Cardiac muscle cell (in vitro differentiated cells and primary cell): ENCODE measurements at regions not wholly inside any gene's neighbourhood (a gene's known extent, or its start where the extent isn't known, plus 50 kb on each side); places are given as distances from the start of the nearest gene placed in this dataset.
"Not testable (repeated sequence)": the region's sequence is repeated elsewhere in the genome, so short reads cannot be mapped to it uniquely, and the experiment has no call there.

Experiments
- DNase-seq, 2 donors: peaks; one replicate each; pipeline versions ENCODE4 v3.0.0 to v3.0.0-alpha.2; 2010 to 2017; ENCODE audit warnings: low read depth in 1 of 2, low spot score in 1 of 2
- H3K27ac ChIP-seq: fragments of 200-600 bp; sonication (generic); 2 replicates; pipeline ENCODE4 v1.5.1; 2016
- H3K27me3 ChIP-seq: fragments of 200-600 bp; sonication (generic); 2 replicates; pipeline ENCODE4 v1.6.0; 2016; ENCODE audit warnings: control low read depth
- H3K36me3 ChIP-seq: fragments of 200-600 bp; sonication (generic); 2 replicates; pipeline ENCODE4 v1.5.1; 2016; ENCODE audit warnings: control low read depth
- H3K4me1 ChIP-seq: fragments of 200-600 bp; sonication (generic); 2 replicates; pipeline ENCODE4 v1.8.1; 2017; ENCODE audit warnings: low read depth, mild to moderate bottlenecking, mixed run types
- H3K4me3 ChIP-seq: fragments of 200-600 bp; sonication (generic); 2 replicates; pipeline ENCODE4 v1.5.1; 2016; ENCODE audit warnings: mild to moderate bottlenecking
- H3K9me3 ChIP-seq: fragments of 200-600 bp; sonication (generic); 2 replicates; pipeline ENCODE4 v1.5.1; 2017; ENCODE audit warnings: low read depth, mild to moderate bottlenecking, control low read depth
- TF ChIP-seq, protein P1 (sequence below): IDR thresholded peaks from 2 replicates; pipeline ENCODE4 v1.5.1; 2012; ENCODE audit warnings: low read depth, mild to moderate bottlenecking, low read length

DNA sequence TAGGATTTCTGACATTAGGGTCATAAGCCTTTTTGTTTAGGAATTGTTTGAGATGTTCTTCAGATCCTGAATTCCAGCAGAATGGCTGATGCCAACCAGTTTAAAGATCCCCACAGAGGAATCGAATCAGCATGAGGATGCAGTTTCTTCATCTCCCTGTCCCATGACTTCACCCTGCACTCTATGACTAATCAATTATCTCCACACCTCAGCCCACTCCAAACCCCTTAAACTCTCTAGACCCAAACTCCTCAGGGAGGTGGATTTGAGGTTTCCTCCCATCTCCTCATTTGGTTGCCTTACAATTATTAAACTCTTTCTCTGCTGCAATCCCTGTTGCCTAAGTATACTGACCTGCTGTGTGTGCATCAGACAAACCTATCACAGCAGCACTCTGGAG is 86.5 kb upstream of the CRY1 start:
- H3K4me3 ChIP-seq = no peak overlapping the region
- TF ChIP-seq, protein P1, sequence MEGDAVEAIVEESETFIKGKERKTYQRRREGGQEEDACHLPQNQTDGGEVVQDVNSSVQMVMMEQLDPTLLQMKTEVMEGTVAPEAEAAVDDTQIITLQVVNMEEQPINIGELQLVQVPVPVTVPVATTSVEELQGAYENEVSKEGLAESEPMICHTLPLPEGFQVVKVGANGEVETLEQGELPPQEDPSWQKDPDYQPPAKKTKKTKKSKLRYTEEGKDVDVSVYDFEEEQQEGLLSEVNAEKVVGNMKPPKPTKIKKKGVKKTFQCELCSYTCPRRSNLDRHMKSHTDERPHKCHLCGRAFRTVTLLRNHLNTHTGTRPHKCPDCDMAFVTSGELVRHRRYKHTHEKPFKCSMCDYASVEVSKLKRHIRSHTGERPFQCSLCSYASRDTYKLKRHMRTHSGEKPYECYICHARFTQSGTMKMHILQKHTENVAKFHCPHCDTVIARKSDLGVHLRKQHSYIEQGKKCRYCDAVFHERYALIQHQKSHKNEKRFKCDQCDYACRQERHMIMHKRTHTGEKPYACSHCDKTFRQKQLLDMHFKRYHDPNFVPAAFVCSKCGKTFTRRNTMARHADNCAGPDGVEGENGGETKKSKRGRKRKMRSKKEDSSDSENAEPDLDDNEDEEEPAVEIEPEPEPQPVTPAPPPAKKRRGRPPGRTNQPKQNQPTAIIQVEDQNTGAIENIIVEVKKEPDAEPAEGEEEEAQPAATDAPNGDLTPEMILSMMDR = no peak
- DNase-seq = no peak
- H3K36me3 ChIP-seq = no peaks in the 10 kb centered on the region
- no peaks in the 10 kb centered on the region for H3K9me3 ChIP-seq
- no peak overlapping the region for H3K27ac ChIP-seq
- H3K27me3 ChIP-seq = peaks cover 2% of the 10 kb centered on the region
- no peaks in the 10 kb centered on the region for H3K4me1 ChIP-seq

DNA sequence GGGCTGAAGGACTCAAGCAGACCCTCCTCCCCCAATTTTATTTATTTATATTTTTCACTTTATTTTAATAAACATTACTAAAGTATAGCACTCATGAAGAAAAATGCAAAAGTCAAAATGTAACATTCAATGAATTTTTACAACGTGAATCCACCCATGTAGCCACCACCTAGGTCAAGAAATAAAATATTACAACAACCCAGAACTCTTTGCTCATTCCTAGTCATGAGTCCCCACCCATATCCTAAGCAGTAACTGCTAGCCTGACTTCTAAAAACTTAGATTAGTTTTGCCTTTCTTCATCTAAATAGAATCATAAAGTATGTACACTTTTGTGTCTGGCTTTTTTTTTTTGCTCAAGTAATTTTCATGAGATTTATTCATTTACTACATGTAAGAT is 86.9 kb upstream of the CRY1 start:
- Histone ChIP-seq H3K27ac (no peak overlapping the region), H3K4me3 (no peak overlapping the region), H3K9me3 (no peaks in the 10 kb centered on the region), H3K27me3 (peaks cover 2% of the 10 kb centered on the region), H3K36me3 (no peaks in the 10 kb centered on the region), H3K4me1 (no peaks in the 10 kb centered on the region)
- DNase-seq = no peak
- TF ChIP-seq, protein P1 = no peak

DNA sequence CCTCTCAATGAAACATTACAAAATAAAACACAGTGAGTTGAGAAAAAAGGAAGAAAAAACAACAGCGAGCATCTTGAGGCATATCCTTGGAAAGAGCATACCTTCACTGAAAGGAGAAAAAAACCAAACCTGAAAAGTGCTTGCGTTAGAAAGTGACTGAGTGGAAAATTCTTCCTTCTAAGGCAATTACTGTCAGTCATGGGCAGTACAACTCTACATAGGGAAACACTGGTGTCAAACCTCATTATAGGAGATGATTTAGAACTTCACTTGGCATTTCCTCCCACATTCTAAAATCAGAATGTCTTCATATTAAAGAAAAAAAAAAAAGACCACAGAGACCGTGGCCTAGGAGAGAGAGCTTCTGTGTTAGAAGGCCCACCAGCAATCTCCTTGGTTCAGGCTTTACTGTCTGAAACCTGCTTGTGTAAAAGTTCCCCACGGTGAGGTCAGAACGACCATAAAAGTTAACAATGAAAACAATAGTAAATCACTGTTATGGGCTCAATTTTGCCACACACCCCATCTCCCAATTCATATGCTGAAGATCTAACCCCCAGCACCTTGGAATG is 91.1 kb upstream of the CRY1 start:
- H3K36me3 ChIP-seq = no peaks in the 10 kb centered on the region
- DNase-seq = no peak
- H3K27me3 ChIP-seq = no peaks in the 10 kb centered on the region
- no peaks in the 10 kb centered on the region for H3K9me3 ChIP-seq
- no peak overlapping the region for H3K4me3 ChIP-seq
- no peaks in the 10 kb centered on the region for H3K4me1 ChIP-seq
- no peak overlapping the region for H3K27ac ChIP-seq
- TF ChIP-seq, protein P1 = no peak

DNA sequence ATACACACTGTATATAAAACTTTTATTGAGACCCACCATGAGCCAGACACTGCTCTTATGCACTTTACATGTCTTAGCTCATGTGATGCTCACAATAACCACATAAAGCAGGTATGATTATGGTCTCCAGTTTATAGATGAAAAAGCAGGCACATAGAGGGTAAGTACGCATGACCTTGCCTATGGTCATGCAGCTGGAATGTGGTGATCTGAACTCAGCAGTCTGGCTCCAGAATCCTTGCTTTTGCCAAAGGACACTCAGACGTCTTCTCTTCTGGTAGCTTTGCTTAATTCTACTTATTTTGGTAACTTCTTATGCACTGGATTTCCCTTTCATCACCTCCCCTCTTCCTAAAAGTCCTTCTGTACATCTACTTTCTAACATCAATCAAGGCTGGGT is 103.3 kb upstream of the CRY1 start:
- no peak for DNase-seq
- Histone ChIP-seq H3K9me3 (no peaks in the 10 kb centered on the region), H3K4me3 (no peak overlapping the region), H3K27ac (no peak overlapping the region), H3K36me3 (no peaks in the 10 kb centered on the region), H3K27me3 (no peaks in the 10 kb centered on the region), H3K4me1 (no peaks in the 10 kb centered on the region)
- TF ChIP-seq, protein P1 = no peak

DNA sequence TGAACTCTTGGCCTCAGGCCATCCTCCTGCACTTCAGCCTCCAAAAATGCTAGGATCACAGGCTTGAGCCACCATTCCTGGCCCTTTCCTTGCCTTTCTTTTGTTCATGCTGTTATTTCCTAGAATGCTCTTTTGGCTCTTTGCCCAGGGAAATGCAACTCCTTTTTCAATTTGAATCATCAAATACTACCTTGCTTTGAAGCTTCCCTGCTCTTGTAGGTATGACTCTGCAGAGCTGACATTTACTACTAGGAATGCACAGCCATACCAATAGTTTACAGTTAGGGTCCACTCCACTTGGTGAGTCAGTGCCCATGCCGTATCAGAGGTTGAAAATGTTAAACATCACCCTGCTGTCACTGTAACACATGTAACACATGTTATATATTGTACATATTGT is 107.0 kb upstream of the CRY1 start:
- Histone ChIP-seq H3K4me1 (no peaks in the 10 kb centered on the region), H3K9me3 (no peaks in the 10 kb centered on the region), H3K27ac (no peak overlapping the region), H3K4me3 (no peak overlapping the region), H3K36me3 (no peaks in the 10 kb centered on the region), H3K27me3 (no peaks in the 10 kb centered on the region)
- TF ChIP-seq, protein P1 = no peak
- DNase-seq = peak in 1 of 2 donors; percentile 2

DNA sequence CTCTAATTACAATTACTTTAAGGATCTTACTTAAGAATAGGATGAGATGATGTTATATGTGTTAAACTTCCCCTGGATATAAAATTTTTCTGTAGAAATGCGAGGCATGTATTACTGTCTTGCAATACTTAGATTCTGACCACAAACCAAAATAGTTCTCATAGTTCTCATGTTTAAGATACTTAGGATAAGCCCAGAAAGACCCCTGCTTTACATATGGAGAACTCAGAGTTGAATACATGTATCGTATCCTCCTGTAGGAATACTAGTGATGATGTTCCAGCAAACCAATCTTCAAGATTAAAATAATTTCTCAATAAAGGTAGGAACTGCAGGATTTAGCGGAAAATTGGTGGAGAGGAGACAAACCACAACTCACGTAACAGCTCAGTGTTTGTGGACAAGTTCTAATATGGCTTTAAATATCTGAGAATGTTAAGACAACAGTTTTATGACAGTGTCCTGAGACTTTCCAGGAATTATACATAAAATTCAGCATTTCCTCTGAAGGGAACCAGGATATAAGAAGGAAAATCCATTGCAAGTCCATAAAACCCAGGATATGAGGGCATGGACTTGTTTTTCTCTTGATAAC is 114.7 kb upstream of the CRY1 start:
- Histone ChIP-seq H3K9me3 (no peaks in the 10 kb centered on the region), H3K27ac (no peak overlapping the region), H3K36me3 (no peaks in the 10 kb centered on the region), H3K4me3 (no peak overlapping the region), H3K27me3 (no peaks in the 10 kb centered on the region), H3K4me1 (no peaks in the 10 kb centered on the region)
- TF ChIP-seq, protein P1 = no peak
- no peak for DNase-seq

DNA sequence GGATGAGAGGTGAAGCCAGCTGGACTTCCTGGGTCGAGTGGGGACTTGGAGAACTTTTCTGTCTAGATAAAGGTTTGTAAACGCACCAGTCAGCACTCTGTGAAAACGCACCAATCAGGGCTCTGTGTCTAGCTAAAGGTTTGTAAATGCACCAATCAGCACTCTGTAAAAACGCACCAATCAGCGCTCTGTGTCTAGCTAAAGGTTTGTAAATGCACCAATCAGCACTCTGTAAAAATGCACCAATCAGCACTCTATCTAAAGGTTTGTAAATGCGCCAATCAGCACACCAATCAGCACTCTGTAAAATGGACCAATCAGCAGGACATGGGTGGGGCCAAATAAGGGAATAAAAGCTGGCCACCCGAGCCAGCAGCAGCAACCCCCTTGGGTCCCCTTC is 116.4 kb upstream of the CRY1 start:
- not testable (repeated sequence) for H3K9me3 ChIP-seq, H3K4me1 ChIP-seq, H3K36me3 ChIP-seq, H3K4me3 ChIP-seq, H3K27ac ChIP-seq, H3K27me3 ChIP-seq, DNase-seq

DNA sequence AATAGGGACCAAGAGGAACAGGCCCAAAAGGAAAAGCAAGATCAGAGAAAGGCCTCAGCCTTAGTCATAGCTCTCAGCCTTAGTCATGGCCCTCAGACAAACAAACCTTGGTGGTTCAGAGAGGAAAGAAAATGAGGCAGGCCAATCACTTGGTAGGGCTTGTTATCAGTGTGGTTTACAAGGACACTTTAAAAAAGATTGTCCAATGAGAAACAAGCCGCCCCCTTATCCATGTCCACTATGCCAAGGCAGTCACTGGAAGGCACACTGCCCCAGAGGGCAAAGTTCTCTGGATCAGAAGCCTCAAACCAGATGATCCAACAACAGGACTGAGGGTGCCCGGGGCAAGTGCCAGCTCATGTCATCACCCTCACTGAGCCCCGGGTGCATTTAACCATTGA is 121.0 kb upstream of the CRY1 start:
- H3K4me1 ChIP-seq, H3K9me3 ChIP-seq, H3K27me3 ChIP-seq, DNase-seq, H3K36me3 ChIP-seq, H3K4me3 ChIP-seq, H3K27ac ChIP-seq: not testable (repeated sequence)
